WTC11 (cell line): ENCODE measurements at regions not wholly inside any gene's neighbourhood (a gene's known extent, or its start where the extent isn't known, plus 50 kb on each side); places are given as distances from the start of the nearest gene placed in this dataset.

Source experiments
- ATAC-seq: fragments of 200-7000 bp; cut with Tn5 transposase; 2 replicates; pipeline ENCODE4 v1.10.0; 2021; ENCODE audit warnings: mild to moderate bottlenecking, moderate library complexity
- CTCF ChIA-PET: fragments of 300-600 bp; sonication (Branson Sonifier 250); formaldehyde crosslinking; loops from one replicate; lab custom pipeline; 2021; ENCODE audit warnings: antibody characterized with exemption; lab: Charles Lee
- POLR2A ChIA-PET: fragments of 350-600 bp; sonication (Branson Sonifier 250); formaldehyde crosslinking; loops from one replicate; lab custom pipeline; 2021; ENCODE audit warnings: antibody characterized with exemption; lab: Charles Lee
- DNase-seq: peaks from one replicate; pipeline ENCODE4 v3.0.0; 2021; ENCODE audit warnings: low spot score
- H3K27ac Mint-ChIP-seq: 2 replicates; pipeline ENCODE4 v1.8.0; 2021; ENCODE audit warnings: mixed read lengths
- H3K27me3 Mint-ChIP-seq: 2 replicates; pipeline ENCODE4 v1.8.0; 2021; ENCODE audit warnings: low read depth, mild to moderate bottlenecking, moderate library complexity, mixed read lengths
- H3K36me3 Mint-ChIP-seq: 2 replicates; pipeline ENCODE4 v1.8.0; 2021; ENCODE audit warnings: mixed read lengths
- H3K4me1 Mint-ChIP-seq: 2 replicates; pipeline ENCODE4 v1.8.0; 2022; ENCODE audit warnings: mixed read lengths
- H3K4me3 Mint-ChIP-seq: 2 replicates; pipeline ENCODE4 v1.8.0; 2021; ENCODE audit warnings: mild to moderate bottlenecking, moderate library complexity, mixed read lengths
- H3K9me3 Mint-ChIP-seq: 2 replicates; pipeline ENCODE4 v1.8.0; 2021; ENCODE audit warnings: mixed read lengths
- ATF1 ChIP-seq: sonication (generic); formaldehyde crosslinking; IDR thresholded peaks from 2 replicates; pipeline ENCODE4 v1.8.1; 2023; ENCODE audit warnings: mild to moderate bottlenecking, moderate library complexity, missing genetic modification reagents
- ATF2 ChIP-seq: sonication (generic); formaldehyde crosslinking; IDR thresholded peaks from 2 replicates; pipeline ENCODE4 v1.8.1; 2022; ENCODE audit warnings: low read depth, missing genetic modification reagents, borderline replicate concordance
- ESRRA ChIP-seq: sonication (generic); formaldehyde crosslinking; IDR thresholded peaks from 2 replicates; pipeline ENCODE4 v1.8.1; 2022; ENCODE audit warnings: mild to moderate bottlenecking, missing genetic modification reagents, borderline replicate concordance
- IRF1 ChIP-seq: sonication (generic); formaldehyde crosslinking; IDR thresholded peaks from 2 replicates; pipeline ENCODE4 v1.8.0; 2023; ENCODE audit warnings: missing genetic modification reagents
- JAZF1 ChIP-seq: fragments of 250-450 bp; sonication (Bioruptor Pico); IDR thresholded peaks from 2 replicates; pipeline ENCODE4 v1.9.0; 2021; ENCODE audit warnings: moderate library complexity, mild to moderate bottlenecking, inconsistent platforms
- KAT7 ChIP-seq: sonication (generic); formaldehyde crosslinking; IDR thresholded peaks from 2 replicates; pipeline ENCODE4 v1.8.1; 2023; ENCODE audit warnings: missing genetic modification reagents, mild to moderate bottlenecking, borderline replicate concordance
- MAX ChIP-seq: sonication (generic); formaldehyde crosslinking; IDR thresholded peaks from 2 replicates; pipeline ENCODE4 v1.8.0; 2022; ENCODE audit warnings: mild to moderate bottlenecking, missing genetic modification reagents
- MXD4 ChIP-seq: fragments of 250-450 bp; sonication (Bioruptor Pico); IDR thresholded peaks from 2 replicates; pipeline ENCODE4 v1.8.0; 2021; ENCODE audit warnings: mild to moderate bottlenecking, moderate library complexity, borderline replicate concordance
- NR2C2 ChIP-seq: sonication (generic); formaldehyde crosslinking; IDR thresholded peaks from 2 replicates; pipeline ENCODE4 v1.8.0; 2022; ENCODE audit warnings: mild to moderate bottlenecking, missing genetic modification reagents
- NR3C1 ChIP-seq: sonication (generic); formaldehyde crosslinking; conservative IDR thresholded peaks from 2 replicates; pipeline ENCODE4 v1.8.1; 2023; ENCODE audit warnings: low read depth, mild to moderate bottlenecking, missing genetic modification reagents
- RELA ChIP-seq: sonication (generic); formaldehyde crosslinking; IDR thresholded peaks from 2 replicates; pipeline ENCODE4 v1.8.1; 2022; ENCODE audit warnings: missing genetic modification reagents, mild to moderate bottlenecking, borderline replicate concordance
- RORB ChIP-seq: fragments of 250-450 bp; sonication (Bioruptor Pico); IDR thresholded peaks from 2 replicates; pipeline ENCODE4 v1.9.0; 2021; ENCODE audit warnings: mild to moderate bottlenecking
- SOX15 ChIP-seq: fragments of 250-450 bp; sonication (Bioruptor Pico); IDR thresholded peaks from 2 replicates; pipeline ENCODE4 v1.9.0; 2021; ENCODE audit warnings: mild to moderate bottlenecking
- SP1 ChIP-seq: sonication (generic); formaldehyde crosslinking; conservative IDR thresholded peaks from 2 replicates; pipeline ENCODE4 v1.8.1; 2022; ENCODE audit warnings: missing genetic modification reagents
- USF1 ChIP-seq: sonication (generic); formaldehyde crosslinking; IDR thresholded peaks from 2 replicates; pipeline ENCODE4 v1.8.0; 2022; ENCODE audit warnings: mild to moderate bottlenecking, missing genetic modification reagents
- ZBTB43 ChIP-seq: sonication (generic); formaldehyde crosslinking; IDR thresholded peaks from 2 replicates; pipeline ENCODE4 v1.8.1; 2023; ENCODE audit warnings: mild to moderate bottlenecking, missing genetic modification reagents
- ZMAT4 ChIP-seq: fragments of 250-450 bp; sonication (Bioruptor Pico); IDR thresholded peaks from 2 replicates; pipeline ENCODE4 v1.9.0; 2021; ENCODE audit warnings: mild to moderate bottlenecking
- ZNF121 ChIP-seq: sonication (generic); formaldehyde crosslinking; IDR thresholded peaks from 2 replicates; pipeline ENCODE4 v1.8.0; 2023; ENCODE audit warnings: missing genetic modification reagents
- ZNF281 ChIP-seq: sonication (generic); formaldehyde crosslinking; IDR thresholded peaks from 2 replicates; pipeline ENCODE4 v1.8.0; 2023; ENCODE audit warnings: mild to moderate bottlenecking, missing genetic modification reagents
- ZNF512 ChIP-seq: sonication (generic); formaldehyde crosslinking; IDR thresholded peaks from 2 replicates; pipeline ENCODE4 v1.8.1; 2022; ENCODE audit warnings: missing genetic modification reagents, borderline replicate concordance

GRCh38 chr2:7846607-7847006 lies 835.2 kb upstream of the ID2 start:
- no peaks in the 10 kb centered on the region; the same call in 1 of the 2 replicates for H3K27me3 Mint-ChIP-seq
- TF ChIP-seq ATF1 (CRISPR knock-in tag) (no peak), SOX15 (CRISPR knock-in tag) (no peak), USF1 (CRISPR knock-in tag) (no peak), RELA (CRISPR knock-in tag) (no peak), ESRRA (no peak), JAZF1 (no peak), IRF1 (CRISPR knock-in tag) (no peak), ZBTB43 (CRISPR knock-in tag) (no peak), NR2C2 (CRISPR knock-in tag) (no peak), ZMAT4 (CRISPR knock-in tag) (no peak)
- TF ChIP-seq, all 79 proteins: peak for 0
- CTCF ChIA-PET: no interaction called here
- DNase-seq (no peak), ATAC-seq (no peak)
- peaks cover 8% of the 10 kb centered on the region for H3K36me3 Mint-ChIP-seq
- peaks cover 14% of the 10 kb centered on the region for H3K4me1 Mint-ChIP-seq
- POLR2A ChIA-PET: no interaction called here
- no peak overlapping the region for H3K27ac Mint-ChIP-seq
- peaks cover 16% of the 10 kb centered on the region for H3K9me3 Mint-ChIP-seq
- H3K4me3 Mint-ChIP-seq: no peak overlapping the region

GRCh38 chr2:7847321-7847720 lies 834.5 kb upstream of the ID2 start:
- ATAC-seq (no peak), DNase-seq (no peak)
- H3K4me1 Mint-ChIP-seq: peaks cover 14% of the 10 kb centered on the region
- peaks cover 4% of the 10 kb centered on the region for H3K36me3 Mint-ChIP-seq
- 0 out of 2 replicates have a peak, but pooled peaks have one; percentile 49 for TF ChIP-seq ZNF121 (CRISPR knock-in tag)
- TF ChIP-seq NR3C1 (CRISPR knock-in tag): no peak
- CTCF ChIA-PET: no interaction called here
- H3K27ac Mint-ChIP-seq: no peak overlapping the region
- no peak overlapping the region for H3K4me3 Mint-ChIP-seq
- POLR2A ChIA-PET: no interaction called here
- H3K9me3 Mint-ChIP-seq: peaks cover 10% of the 10 kb centered on the region
- H3K27me3 Mint-ChIP-seq: no peaks in the 10 kb centered on the region; the same call in 1 of the 2 replicates

GRCh38 chr2:7849027-7849426 lies 832.8 kb upstream of the ID2 start:
- DNase-seq (no peak), ATAC-seq (no peak)
- Mint-ChIP-seq H3K27me3 (no peaks in the 10 kb centered on the region; the same call in 1 of the 2 replicates), H3K36me3 (no peaks in the 10 kb centered on the region), H3K4me3 (no peak overlapping the region), H3K9me3 (peaks cover 3% of the 10 kb centered on the region), H3K4me1 (peaks cover 14% of the 10 kb centered on the region), H3K27ac (no peak overlapping the region)
- ChIA-PET POLR2A (no interaction called here), CTCF (no interaction called here)
- TF ChIP-seq KAT7 (CRISPR knock-in tag) (no peak), ZNF512 (CRISPR knock-in tag) (no peak), MAX (no peak), ZNF281 (CRISPR knock-in tag) (no peak), SP1 (CRISPR knock-in tag) (no peak), ATF2 (no peak), MXD4 (no peak), RORB (no peak), ZNF121 (CRISPR knock-in tag) (no peak)
